Neural progenitor cell (in vitro differentiated cells): ENCODE measurements at regions not wholly inside any gene's neighbourhood (a gene's known extent, or its start where the extent isn't known, plus 50 kb on each side); places are given as distances from the start of the nearest gene placed in this dataset.

ENCODE experiments used
- DNase-seq: peaks from one replicate; pipeline ENCODE4 v3.0.0-alpha.2; 2016; ENCODE audit warnings: low spot score
- H2AFZ ChIP-seq: fragments of 200-600 bp; sonication (generic); replicated peaks from 2 replicates; pipeline ENCODE4 v1.6.1; 2016; ENCODE audit warnings: antibody characterized with exemption
- H3F3A ChIP-seq: fragments of 200-600 bp; sonication (generic); 2 replicates; pipeline ENCODE4 v1.6.1; 2016; ENCODE audit warnings: antibody characterized with exemption, low read depth
- H3K27ac ChIP-seq: fragments of 200-600 bp; sonication (generic); 2 replicates; pipeline ENCODE4 v1.5.1; 2016; ENCODE audit warnings: mild to moderate bottlenecking
- H3K27me3 ChIP-seq: fragments of 200-600 bp; sonication (generic); 2 replicates; pipeline ENCODE4 v1.6.1; 2016; ENCODE audit warnings: mild to moderate bottlenecking, moderate library complexity
- H3K36me3 ChIP-seq: fragments of 200-600 bp; sonication (generic); 2 replicates; pipeline ENCODE4 v1.5.1; 2016
- H3K4me1 ChIP-seq: fragments of 200-600 bp; sonication (generic); 2 replicates; pipeline ENCODE4 v1.6.1; 2016; ENCODE audit warnings: mixed run types
- H3K4me2 ChIP-seq: fragments of 200-600 bp; sonication (generic); 2 replicates; pipeline ENCODE4 v1.6.1; 2016
- H3K4me3 ChIP-seq: fragments of 200-600 bp; sonication (generic); 2 replicates; pipeline ENCODE4 v1.5.1; 2016
- H3K79me2 ChIP-seq: fragments of 200-600 bp; sonication (generic); 2 replicates; pipeline ENCODE4 v1.6.1; 2016; ENCODE audit warnings: low read depth
- H3K9ac ChIP-seq: fragments of 200-600 bp; sonication (generic); 2 replicates; pipeline ENCODE4 v1.6.1; 2016
- H3K9me3 ChIP-seq: fragments of 200-600 bp; sonication (generic); 2 replicates; pipeline ENCODE4 v1.5.1; 2016; ENCODE audit warnings: low read depth
- H4K20me1 ChIP-seq: fragments of 200-600 bp; sonication (generic); 2 replicates; pipeline ENCODE4 v1.6.1; 2016; ENCODE audit warnings: low read depth
- H3K27ac Mint-ChIP-seq: 3 replicates; pipeline ENCODE4 v1.8.0; 2021; ENCODE audit warnings: mixed read lengths
- H3K27me3 Mint-ChIP-seq: 2 replicates; pipeline ENCODE4 v1.8.0; 2022; ENCODE audit warnings: low read depth, mild to moderate bottlenecking, inconsistent platforms, moderate library complexity, mixed read lengths; ENCODE audit not compliant: insufficient read depth
- H3K36me3 Mint-ChIP-seq: 3 replicates; pipeline ENCODE4 v1.8.0; 2021; ENCODE audit warnings: mixed read lengths
- H3K4me1 Mint-ChIP-seq: 3 replicates; pipeline ENCODE4 v1.8.0; 2021; ENCODE audit warnings: mixed read lengths
- H3K4me3 Mint-ChIP-seq: 3 replicates; pipeline ENCODE4 v1.8.0; 2021; ENCODE audit warnings: mild to moderate bottlenecking, moderate library complexity, mixed read lengths
- H3K9me3 Mint-ChIP-seq: 3 replicates; pipeline ENCODE4 v1.8.0; 2020; ENCODE audit warnings: mixed read lengths
- EZH2 ChIP-seq: fragments of 200-600 bp; sonication (generic); IDR thresholded peaks from 2 replicates; pipeline ENCODE4 v1.6.1; 2017; ENCODE audit warnings: antibody characterized with exemption, mild to moderate bottlenecking, moderate library complexity
- EZH2phosphoT487 ChIP-seq: fragments of 200-600 bp; sonication (generic); IDR thresholded peaks from 2 replicates; pipeline ENCODE4 v1.6.1; 2017; ENCODE audit warnings: antibody characterized with exemption
- TF ChIP-seq, protein P1 (sequence below): fragments of 200-600 bp; sonication (generic); IDR thresholded peaks from 2 replicates; pipeline ENCODE4 v1.5.1; 2017; ENCODE audit warnings: antibody characterized with exemption, mild to moderate bottlenecking

DNA sequence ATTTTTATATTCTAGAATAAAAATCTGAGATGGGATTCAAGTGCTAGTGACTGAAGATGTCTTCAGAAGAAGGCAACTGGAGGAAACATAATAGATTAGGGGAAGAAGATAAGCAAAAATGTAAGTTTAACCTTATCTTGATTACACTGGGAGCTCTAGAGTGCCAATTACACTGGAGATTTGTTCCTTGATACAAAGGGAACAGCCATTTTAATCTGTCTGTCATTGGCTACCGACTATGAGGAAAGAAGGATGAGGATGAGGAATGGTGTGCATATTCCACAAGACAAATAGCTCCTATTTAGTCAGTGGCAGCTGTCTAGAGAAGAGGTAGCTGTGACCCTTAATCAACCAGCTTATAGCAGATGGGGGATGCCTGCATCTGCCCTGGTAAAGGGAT is 1034.5 kb upstream of the IGFBP7 start:
- H4K20me1 ChIP-seq, result no peaks in the 10 kb centered on the region
- no peaks in the 10 kb centered on the region for H3K4me1 ChIP-seq
- DNase-seq, result no peak
- H3K4me3 ChIP-seq, result no peak overlapping the region
- Mint-ChIP-seq H3K27me3 (no peaks in the 10 kb centered on the region), H3K4me1 (no peaks in the 10 kb centered on the region), H3K9me3 (peaks cover 2% of the 10 kb centered on the region), H3K27ac (no peak overlapping the region), H3K4me3 (no peak overlapping the region), H3K36me3 (no peaks in the 10 kb centered on the region)
- H3K79me2 ChIP-seq, result no peaks in the 10 kb centered on the region
- no peak overlapping the region for H3K27ac ChIP-seq
- H2AFZ ChIP-seq, result no peak overlapping the region
- no peaks in the 10 kb centered on the region for H3K27me3 ChIP-seq
- H3K9me3 ChIP-seq, result no peaks in the 10 kb centered on the region
- H3F3A ChIP-seq, result no peaks in the 10 kb centered on the region
- H3K9ac ChIP-seq, result no peak overlapping the region
- H3K36me3 ChIP-seq, result no peaks in the 10 kb centered on the region
- H3K4me2 ChIP-seq, result no peak overlapping the region
- TF ChIP-seq EZH2phosphoT487 (no peak), EZH2 (no peak)
- TF ChIP-seq, protein P1, sequence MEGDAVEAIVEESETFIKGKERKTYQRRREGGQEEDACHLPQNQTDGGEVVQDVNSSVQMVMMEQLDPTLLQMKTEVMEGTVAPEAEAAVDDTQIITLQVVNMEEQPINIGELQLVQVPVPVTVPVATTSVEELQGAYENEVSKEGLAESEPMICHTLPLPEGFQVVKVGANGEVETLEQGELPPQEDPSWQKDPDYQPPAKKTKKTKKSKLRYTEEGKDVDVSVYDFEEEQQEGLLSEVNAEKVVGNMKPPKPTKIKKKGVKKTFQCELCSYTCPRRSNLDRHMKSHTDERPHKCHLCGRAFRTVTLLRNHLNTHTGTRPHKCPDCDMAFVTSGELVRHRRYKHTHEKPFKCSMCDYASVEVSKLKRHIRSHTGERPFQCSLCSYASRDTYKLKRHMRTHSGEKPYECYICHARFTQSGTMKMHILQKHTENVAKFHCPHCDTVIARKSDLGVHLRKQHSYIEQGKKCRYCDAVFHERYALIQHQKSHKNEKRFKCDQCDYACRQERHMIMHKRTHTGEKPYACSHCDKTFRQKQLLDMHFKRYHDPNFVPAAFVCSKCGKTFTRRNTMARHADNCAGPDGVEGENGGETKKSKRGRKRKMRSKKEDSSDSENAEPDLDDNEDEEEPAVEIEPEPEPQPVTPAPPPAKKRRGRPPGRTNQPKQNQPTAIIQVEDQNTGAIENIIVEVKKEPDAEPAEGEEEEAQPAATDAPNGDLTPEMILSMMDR, result no peak

DNA sequence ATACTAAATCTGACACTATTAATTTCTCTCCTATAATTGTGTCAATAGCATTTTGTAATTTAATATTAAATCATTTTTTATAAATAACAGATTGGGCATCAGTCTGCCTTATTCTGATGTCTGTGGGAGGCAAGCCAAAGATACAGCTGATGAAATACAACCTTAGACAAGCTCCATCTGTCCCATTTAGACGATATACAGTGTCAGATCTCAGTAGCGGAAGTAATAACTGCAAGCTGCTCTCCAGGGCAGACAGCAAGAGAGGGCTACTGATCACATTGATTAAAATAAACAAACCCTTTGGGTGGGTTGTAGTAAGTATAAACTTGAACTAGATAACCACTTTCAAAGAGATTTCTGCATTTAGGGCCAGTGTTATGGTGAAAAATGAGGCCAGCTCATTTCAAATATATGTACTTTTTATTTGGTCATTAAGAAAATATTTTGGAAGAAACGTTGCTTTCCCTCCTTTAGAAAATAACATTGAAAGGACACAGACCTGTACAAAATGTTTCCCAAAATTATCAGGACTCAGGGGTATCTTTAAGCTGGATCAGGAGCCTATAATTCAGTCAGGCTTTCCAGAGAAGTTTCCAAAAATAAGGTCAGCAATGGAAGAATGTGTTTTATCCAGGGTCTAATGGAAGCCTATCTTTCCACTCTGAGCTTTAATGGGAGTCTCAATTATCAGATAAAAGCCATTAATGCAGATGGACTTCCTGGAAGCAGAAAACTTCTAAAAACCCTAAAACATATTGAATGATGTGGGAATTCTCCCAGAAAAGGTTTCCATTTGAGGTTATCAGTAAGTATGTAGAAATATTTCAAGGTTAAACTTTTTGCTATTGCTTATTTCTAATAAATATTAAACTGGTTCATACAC is 1028.8 kb upstream of the IGFBP7 start:
- TF ChIP-seq, protein P1, result no peak
- no peak for TF ChIP-seq EZH2phosphoT487
- no peak for TF ChIP-seq EZH2

DNA sequence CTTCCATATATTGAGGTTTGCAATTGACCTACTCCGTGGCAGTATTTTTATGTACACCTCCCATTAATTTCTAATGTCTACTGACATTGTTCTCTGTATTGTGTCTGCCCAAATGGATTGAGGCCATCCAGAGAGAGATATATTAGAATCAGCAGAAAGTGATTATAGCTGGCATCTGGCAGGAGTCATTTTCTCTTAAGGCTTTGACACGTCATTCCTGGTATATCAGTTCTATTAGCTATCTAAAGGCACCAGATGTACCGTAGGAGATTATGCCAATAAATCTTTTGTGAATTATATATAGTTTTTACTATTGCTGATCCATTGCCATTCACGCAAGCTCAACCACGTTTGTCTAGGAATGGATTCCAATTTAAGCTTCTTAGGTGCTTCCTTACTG is 1026.4 kb upstream of the IGFBP7 start:
- peaks cover 10% of the 10 kb centered on the region for H3K4me1 Mint-ChIP-seq
- TF ChIP-seq EZH2, result no peak
- TF ChIP-seq, protein P1, result no peak
- TF ChIP-seq EZH2phosphoT487, result no peak
- DNase-seq, result no peak
- no peaks in the 10 kb centered on the region for H4K20me1 ChIP-seq
- no peak overlapping the region for H3K4me2 ChIP-seq
- no peaks in the 10 kb centered on the region for H3K27me3 Mint-ChIP-seq
- H3K79me2 ChIP-seq, result no peaks in the 10 kb centered on the region
- no peaks in the 10 kb centered on the region for H3K36me3 ChIP-seq
- no peak overlapping the region for H2AFZ ChIP-seq
- H3F3A ChIP-seq, result no peaks in the 10 kb centered on the region
- no peaks in the 10 kb centered on the region for H3K27me3 ChIP-seq
- no peak overlapping the region for H3K27ac ChIP-seq
- H3K9ac ChIP-seq, result no peak overlapping the region
- no peak overlapping the region for H3K27ac Mint-ChIP-seq
- no peak overlapping the region for H3K4me3 ChIP-seq
- no peaks in the 10 kb centered on the region for H3K36me3 Mint-ChIP-seq
- H3K4me1 ChIP-seq, result no peaks in the 10 kb centered on the region
- no peak overlapping the region for H3K4me3 Mint-ChIP-seq
- no peaks in the 10 kb centered on the region for H3K9me3 ChIP-seq
- H3K9me3 Mint-ChIP-seq, result no peaks in the 10 kb centered on the region

More for the DNA sequence above, 1028.8 kb upstream of the IGFBP7 start:
- Histone ChIP-seq H3K4me1 (no peaks in the 10 kb centered on the region), H3K27ac (no peak overlapping the region), H3K36me3 (no peaks in the 10 kb centered on the region), H3K79me2 (no peaks in the 10 kb centered on the region), H2AFZ (no peak overlapping the region), H3K9me3 (no peaks in the 10 kb centered on the region), H3K4me3 (no peak overlapping the region), H3K9ac (no peak overlapping the region), H3K27me3 (no peaks in the 10 kb centered on the region), H3F3A (no peaks in the 10 kb centered on the region), H4K20me1 (no peaks in the 10 kb centered on the region), H3K4me2 (no peak overlapping the region)
- H3K27me3 Mint-ChIP-seq, result no peaks in the 10 kb centered on the region
- no peaks in the 10 kb centered on the region for H3K9me3 Mint-ChIP-seq
- H3K4me1 Mint-ChIP-seq, result peaks cover 7% of the 10 kb centered on the region
- H3K4me3 Mint-ChIP-seq, result no peak overlapping the region
- no peaks in the 10 kb centered on the region for H3K36me3 Mint-ChIP-seq
- no peak for DNase-seq
- no peak overlapping the region for H3K27ac Mint-ChIP-seq
